Hepatocyte (in vitro differentiated cells): ENCODE measurements at regions not wholly inside any gene's neighbourhood (a gene's known extent, or its start where the extent isn't known, plus 50 kb on each side); places are given as distances from the start of the nearest gene placed in this dataset.

Experiments used
- EZH2 ChIP-seq: fragments of 200-600 bp; sonication (generic); IDR thresholded peaks from 2 replicates; pipeline ENCODE4 v1.6.1; 2016; ENCODE audit warnings: antibody characterized with exemption, mild to moderate bottlenecking, borderline replicate concordance
- TF ChIP-seq, protein P1 (sequence below): fragments of 200-600 bp; sonication (generic); IDR thresholded peaks from 2 replicates; pipeline ENCODE4 v1.5.1; 2016; ENCODE audit warnings: antibody characterized with exemption, mild to moderate bottlenecking; ENCODE audit not compliant: poor library complexity

DNA sequence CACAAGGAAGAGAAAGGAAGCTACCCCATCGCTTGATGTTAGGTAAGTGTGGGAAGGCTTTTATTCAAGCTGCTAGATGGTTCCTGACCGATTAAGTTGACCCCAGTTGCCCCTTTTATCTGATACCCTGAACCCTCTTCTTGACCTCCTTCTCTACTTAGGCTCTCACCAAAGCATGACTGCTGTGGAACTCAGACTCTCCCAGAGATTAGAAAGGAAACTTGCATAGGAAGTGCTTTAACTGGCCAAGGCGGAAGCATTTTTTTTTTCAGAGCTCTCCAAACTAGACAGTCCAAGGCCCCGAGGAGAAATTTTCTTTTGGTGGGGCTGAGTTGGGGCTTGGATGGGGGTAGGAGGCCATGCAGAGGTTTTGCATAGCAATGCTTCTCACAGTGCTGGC lies 101.3 kb upstream of the USP24 start:
- no peak for TF ChIP-seq EZH2
- TF ChIP-seq, protein P1, sequence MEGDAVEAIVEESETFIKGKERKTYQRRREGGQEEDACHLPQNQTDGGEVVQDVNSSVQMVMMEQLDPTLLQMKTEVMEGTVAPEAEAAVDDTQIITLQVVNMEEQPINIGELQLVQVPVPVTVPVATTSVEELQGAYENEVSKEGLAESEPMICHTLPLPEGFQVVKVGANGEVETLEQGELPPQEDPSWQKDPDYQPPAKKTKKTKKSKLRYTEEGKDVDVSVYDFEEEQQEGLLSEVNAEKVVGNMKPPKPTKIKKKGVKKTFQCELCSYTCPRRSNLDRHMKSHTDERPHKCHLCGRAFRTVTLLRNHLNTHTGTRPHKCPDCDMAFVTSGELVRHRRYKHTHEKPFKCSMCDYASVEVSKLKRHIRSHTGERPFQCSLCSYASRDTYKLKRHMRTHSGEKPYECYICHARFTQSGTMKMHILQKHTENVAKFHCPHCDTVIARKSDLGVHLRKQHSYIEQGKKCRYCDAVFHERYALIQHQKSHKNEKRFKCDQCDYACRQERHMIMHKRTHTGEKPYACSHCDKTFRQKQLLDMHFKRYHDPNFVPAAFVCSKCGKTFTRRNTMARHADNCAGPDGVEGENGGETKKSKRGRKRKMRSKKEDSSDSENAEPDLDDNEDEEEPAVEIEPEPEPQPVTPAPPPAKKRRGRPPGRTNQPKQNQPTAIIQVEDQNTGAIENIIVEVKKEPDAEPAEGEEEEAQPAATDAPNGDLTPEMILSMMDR: no peak
